T follicular helper cell (primary cell): ENCODE measurements at regions not wholly inside any gene's neighbourhood (a gene's known extent, or its start where the extent isn't known, plus 50 kb on each side); places are given as distances from the start of the nearest gene placed in this dataset.

Experiments used
- DNase-seq: peaks from one replicate; pipeline ENCODE4 v3.0.0-alpha.2; 2020; ENCODE audit warnings: low read depth

DNA sequence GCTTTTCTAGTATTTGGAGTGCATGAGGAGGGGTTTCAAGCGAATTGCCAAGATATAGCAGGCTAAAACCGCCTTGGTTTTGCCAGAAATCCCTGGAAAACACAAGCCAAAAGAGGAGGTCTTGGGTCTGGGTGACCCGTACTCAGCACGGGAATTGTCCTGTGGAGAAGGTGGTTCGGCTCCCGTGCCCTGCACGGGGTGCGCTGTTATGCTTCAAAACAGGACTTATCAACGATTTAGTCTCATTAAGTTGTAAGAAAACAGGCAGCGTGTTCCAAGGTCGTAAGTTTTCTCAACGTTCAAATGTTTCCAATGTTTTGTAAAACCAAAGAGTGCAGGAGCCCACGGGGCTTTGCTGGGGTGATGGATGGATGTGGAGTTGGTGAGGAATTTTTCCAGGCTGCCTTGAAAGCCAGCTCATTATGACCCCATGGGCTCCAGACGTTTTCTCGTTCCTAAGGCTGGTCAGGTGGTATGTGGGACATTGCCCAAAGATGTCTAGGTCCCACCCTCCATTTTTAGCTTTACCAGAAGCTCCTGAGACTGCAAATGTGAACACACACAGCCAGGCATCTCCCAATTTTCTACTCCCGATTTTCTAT lies 75.4 kb upstream of the CLDN14 start:
- no peak for DNase-seq

DNA sequence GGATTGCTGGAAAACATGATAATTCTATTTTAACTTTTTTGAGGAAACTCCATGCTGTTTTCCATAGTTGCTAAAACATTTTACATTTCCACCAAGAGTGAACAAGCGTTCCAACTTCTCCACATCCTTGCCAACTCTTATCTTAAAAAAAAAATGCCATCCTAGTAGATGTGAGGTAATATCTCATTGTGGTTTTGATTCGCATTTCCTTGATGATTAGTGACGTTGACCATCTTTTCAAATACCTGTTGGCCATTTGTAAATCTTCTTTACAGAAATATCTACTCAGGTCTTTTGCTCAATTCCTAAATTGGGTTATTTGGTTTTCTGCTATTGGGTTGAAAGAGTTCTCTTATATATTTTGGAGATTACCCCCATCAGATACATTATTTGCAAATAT lies 77.4 kb upstream of the CLDN14 start:
- no peak for DNase-seq

DNA sequence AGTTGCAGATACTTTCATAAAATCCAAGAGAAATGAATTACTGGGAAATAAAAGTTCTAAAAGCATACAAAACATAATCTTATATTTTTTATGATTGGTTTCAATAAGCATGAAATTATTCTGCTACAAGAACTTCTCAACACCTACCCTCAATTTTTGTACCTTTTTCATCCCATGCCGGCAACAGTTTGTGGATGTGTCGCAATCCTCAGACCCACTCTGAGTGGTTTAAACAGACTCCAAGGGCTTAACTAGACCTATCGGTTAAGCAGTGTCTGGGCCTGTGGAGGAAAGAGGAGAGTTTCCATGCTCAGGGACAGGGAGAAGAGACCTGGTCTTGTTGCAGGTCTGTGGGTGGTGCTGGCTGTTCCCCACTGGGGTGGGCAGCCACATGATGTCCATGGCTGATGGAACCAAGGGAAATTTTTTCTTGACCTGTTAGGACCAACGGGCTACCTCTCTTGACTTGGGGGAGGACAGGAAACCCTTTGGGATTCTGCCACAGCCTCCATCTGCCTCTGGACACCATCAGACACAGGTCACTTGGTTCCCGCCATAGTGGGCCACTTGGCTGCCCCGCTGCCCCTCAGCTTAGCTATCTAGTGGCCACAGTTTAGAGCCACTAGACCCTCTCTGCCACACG lies 81.1 kb upstream of the CLDN14 start:
- no peak for DNase-seq

DNA sequence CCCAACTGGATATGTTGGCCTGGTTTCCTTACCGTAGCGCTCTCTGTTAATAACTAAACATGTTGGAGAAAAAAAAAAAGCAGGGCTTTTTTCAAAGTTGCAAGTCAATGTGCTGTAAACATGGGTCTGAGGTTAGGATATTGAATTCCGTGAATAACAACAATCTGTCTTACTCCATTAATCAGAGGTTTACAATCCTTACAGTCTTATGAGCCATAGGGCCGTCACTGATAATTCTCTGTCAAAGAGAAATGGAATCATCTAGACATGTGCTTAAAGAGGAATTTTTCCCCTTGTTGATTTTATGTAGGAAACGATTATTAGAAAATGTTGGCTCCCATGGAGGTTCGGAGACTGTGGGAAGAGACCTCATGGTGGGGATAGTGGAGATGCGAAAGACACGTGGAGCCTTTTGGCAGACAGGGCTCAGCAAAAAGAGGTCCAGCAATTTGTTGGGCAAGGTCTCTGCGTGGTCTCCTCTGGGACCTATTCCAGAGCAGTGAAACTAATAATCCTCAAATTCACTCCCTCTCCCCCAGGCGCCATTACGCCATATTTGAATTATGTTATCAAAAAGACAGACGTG lies 83.5 kb upstream of the CLDN14 start:
- DNase-seq: no peak

DNA sequence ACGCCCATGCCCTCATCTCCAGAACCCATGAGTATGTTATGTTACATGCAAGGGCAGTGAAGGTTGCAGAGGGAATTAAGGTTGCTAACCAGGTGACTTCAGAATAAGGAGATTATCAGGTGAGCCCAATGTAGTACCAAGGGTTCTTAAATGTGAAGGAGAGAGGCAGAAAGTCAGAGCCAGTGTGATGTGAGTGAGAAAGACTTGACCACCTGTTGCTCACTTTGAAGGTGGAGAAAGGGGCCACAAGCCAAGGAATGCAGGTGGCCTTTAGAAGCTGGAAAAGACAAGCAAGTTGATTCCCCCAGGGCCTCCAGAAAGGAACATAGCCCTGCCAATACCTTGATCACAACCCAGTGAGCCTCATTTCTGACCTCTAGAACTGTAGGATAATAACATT lies 84.7 kb upstream of the CLDN14 start:
- no peak for DNase-seq

DNA sequence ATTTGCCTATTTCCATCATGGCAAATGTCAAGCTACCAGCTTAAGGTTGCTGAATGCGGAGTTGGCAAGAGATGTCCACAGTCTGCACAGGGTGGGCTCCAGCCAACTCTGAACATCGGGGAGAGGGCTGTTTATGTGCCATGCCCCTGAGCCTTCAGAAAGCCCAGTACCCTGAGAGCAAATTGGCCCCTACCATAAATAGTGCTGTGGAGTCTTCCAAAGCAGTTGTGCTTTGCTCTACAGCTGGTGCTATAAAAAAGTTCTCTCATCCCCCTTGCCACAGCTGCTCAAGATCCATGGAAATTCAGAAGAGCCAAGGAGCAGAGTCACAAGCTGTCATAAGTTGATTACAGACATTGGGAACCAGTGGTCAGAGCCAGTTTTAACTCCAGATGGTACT lies 85.6 kb upstream of the CLDN14 start:
- no peak for DNase-seq

DNA sequence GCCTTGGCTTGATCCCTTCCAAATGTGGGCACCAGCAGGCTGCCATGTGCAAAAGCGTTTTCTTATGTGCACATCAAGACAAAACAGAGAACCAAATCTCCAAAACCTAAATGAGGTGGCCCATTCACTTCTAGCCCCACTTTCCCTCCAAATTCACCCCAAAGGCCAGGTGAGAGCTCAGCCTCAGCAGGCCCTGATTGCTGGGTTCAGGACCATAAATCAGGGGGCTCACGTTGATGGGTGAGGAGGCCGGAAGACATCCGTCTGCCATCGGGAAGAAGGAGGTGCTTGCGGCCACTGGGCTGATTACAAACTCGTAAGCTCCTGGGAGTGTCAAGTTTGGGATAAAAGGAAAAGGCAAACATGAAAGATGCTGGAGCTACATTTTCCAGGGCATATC lies 86.7 kb upstream of the CLDN14 start:
- no peak for DNase-seq

DNA sequence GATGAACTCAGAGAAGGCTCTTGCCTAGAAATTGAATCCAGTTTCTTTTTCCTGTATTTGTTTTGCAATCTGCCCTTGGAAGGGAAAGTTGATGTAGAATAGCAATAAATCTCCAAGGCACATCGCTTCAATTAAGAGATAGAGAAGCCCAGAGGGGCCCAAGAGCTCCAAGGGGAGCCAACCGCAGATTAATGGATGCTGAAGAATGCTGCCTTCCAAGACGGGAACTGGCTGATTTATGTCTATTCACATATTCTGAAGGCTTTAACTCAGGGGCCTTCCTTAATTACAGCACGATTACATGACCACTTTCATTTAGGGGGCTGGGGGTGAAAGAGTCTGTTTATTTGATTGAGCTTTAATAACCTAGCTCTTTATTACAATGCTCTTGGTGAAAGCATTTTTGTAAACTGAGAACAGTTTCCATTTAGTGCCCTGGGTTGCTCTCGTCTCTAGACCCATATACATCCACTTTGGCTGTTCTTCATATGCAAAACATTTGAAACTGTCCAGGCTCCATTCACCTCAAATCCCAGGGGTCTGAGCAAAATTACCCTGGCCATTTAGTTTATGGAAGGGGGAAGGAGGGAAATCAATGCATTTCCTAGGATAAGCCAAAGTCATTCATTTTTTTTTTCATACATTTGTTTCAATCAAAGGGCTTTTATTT lies 87.4 kb upstream of the CLDN14 start:
- no peak for DNase-seq

DNA sequence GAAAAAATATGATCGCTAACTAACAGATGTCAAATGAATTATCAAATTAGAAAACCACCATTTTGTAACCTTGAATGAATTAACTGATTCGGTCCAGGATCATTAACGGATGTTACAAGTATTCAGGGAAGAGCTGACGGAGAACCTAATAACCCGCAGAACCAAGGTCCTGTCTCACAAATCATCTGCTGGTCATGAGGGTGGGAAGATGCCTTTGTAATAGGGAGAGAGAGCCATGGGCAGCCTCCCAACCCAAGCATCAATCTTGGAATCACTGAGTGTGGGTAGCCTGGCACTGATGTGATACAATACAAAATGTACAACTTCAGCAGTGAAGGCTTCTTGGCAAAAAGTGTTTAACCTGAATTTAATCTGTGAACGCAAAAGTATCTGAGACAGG lies 89.6 kb upstream of the CLDN14 start:
- no peak for DNase-seq

DNA sequence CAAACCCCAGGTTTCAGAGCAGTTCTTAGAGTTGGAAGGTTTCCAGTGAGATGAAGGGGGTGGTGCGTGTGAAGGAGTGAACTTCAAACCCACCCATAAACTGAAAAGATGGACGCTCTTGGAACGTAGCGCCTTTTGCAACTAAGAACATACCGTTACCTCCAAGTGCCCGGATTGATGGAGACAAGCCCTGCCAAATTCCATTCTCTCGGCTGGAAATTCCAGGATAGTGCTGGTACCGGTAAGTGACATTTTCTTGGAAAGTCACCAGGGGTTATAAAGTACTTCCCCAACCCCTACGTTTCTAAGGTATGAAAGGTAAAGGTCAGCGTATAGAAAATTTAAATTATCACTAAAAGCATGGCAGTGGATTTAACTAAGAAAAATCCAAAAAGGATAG lies 91.6 kb upstream of the CLDN14 start:
- DNase-seq: no peak

DNA sequence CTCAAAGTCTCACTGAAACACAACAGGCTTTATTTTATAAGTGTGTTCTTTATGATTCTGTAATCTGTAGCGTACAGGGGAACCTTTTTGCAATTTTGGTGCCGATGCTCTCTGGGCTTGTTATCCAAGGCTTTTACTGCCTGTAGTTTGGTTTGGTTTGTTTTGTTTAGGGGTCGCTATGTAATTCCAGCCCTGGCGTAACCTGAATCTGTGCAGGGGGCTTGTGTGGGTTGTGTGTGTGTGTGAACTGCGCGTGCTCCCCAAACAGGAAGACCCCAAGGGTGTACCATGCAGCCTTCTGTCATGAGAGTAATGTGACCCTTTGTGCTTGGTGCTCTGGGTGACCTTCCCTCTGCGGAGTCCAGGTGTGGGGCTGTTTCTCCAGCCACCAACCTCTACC lies 92.1 kb upstream of the CLDN14 start:
- DNase-seq: no peak

DNA sequence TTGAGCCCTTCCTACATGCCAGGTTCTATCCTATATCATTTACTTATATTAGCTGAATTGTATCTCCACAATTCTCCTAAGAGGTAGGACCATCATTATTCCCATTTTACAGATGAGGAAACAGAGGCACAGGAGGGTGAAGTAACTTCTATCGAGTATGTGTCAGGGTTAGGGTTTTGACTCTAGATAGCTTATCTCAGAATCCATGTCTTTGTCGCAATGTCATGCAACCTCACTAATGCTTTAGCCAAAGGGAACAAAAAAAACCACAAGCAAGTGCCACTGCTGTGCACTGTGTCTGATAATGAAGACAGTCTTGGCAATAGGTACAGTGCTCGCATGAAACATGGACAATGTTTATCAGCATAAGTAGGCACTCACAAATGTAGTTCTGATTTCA lies 95.4 kb upstream of the CLDN14 start:
- DNase-seq: no peak

DNA sequence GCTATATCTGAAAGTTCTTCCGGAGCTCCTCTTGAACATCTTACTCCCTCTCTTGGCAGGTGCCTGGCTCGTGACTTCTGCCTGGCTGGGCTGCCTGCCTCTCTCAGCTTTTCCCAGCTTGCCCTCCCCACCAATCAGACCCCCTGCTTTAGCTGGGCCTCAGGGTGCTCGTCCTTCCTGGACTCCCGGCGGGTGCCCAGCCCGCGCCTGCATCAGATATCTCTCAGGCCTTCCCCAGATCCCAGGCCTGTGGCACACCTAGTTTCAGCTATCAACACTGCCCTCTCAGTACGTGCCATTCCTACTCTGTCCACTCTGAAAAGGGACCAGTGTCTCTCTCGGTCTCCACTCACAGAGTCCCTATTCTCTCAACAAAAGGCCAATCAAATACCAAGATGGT lies 96.5 kb upstream of the CLDN14 start:
- DNase-seq: no peak

DNA sequence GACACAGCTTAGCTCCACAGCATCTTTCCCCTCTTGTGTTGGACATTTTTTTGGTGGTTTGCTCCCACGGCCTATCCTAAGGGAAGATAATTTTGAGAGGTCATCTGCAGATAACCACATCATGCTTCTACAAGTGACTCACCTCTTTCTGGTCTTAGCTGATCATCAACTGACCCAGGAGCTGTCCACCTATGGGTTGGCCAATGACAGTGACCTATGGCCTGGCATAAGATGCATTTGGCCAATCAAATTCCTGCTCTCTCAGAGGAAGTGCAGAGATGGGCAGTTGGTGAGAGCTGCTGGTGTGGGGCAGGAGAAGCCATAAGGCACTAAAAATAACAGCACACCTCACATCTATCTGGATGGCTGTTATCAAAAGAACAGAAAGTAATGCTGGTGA lies 100.0 kb upstream of the CLDN14 start:
- no peak for DNase-seq

DNA sequence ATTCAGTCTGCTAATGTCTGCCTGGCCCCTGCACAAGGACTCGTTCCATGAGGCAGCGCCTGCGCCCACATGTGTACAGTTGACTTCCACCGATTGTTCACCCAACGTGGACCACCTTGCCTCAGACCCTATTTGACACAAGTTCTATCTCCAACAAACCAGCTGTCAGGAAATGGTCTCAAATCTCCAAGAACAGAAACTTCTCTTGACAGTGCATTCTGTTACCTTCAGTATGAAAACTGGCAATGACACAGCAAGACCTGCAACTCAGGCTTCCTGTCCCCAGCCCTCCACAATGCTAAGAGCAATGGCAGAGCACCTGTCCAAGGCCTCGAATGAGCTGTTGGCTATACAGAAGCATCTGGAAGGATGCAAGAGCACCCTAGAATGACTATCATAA lies 102.3 kb upstream of the CLDN14 start:
- no peak for DNase-seq

DNA sequence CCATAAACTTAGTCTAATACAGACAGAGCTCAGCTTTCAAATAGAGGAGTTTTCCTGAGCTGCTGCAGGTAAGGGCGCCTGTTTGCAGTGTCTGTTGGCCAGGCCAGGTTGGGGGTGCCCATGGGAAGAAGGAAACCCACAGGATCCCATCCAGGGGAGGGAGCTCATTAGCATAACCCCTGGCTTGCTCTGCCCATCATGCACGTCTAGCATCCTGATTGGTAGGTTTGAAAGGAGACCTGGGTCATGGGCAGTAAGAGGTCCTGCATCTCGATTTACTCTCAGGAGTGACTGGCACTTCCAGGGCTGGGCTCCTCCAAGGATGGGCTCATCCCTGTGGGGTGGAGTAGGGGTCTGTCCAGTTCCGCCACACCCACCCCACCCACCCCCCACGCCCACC lies 103.7 kb upstream of the CLDN14 start:
- DNase-seq: no peak

DNA sequence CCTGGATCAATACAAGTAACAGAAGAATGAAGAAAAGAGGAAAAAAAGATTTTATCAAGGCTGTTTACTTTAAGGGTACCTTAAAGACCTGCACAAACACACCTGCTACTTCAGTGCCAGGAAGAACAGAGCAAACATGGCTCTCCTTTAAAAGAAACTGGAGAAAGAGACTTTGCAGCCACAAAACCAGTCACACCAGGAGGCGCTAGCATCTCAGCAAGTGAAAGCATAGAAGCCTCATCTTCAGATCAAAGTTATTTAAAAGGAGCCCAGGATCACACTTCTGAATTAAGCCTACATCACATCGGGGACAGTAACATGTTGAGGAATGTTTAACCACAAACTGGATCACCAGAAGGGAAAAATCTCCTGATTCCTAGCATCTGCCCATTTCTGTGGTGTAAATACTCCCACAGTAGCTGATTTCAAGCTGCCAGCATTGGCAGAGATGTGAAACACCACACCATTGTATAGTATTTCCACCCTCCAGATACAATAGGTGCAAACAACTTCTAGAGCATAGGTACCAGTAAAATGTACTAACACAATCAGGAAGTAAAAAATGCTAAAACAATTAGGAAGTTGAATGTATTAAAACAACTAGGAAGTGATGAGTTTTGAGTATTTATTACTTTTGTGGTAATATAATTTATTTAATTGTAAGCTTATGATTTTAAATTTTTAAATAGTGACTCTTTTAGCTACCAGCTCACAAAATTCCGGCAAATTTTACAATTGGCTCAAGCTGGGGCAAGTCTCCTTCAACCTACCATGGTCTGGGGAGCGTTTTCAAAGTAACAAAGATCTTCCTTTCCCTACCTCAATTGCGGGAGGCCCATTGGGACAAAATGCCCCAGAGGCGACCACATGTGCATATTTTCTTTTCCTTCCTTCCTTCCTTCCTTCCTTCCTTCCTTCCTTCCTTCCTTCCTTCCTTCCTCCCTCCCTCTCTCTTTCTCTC lies 105.3 kb upstream of the CLDN14 start:
- no peak for DNase-seq

DNA sequence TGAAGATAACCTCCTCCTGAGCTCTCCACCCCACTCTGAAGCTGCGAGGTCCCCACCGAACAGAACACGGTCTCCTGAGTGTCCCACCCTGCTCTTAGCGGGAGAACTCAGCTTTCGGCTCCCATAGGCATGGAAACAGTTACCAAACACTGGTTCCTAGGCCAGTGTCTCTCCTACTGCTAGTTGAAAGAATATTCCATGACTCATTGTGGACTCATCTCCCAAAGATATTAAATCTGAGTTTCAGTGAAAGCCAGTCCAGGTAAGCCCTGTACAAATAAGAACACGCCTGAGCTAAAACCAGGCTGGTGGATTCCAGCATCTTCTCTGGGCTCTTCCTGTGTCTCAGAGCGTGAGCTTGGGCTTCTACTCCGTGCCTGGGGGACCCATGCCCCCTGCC lies 107.5 kb upstream of the CLDN14 start:
- DNase-seq: no peak

DNA sequence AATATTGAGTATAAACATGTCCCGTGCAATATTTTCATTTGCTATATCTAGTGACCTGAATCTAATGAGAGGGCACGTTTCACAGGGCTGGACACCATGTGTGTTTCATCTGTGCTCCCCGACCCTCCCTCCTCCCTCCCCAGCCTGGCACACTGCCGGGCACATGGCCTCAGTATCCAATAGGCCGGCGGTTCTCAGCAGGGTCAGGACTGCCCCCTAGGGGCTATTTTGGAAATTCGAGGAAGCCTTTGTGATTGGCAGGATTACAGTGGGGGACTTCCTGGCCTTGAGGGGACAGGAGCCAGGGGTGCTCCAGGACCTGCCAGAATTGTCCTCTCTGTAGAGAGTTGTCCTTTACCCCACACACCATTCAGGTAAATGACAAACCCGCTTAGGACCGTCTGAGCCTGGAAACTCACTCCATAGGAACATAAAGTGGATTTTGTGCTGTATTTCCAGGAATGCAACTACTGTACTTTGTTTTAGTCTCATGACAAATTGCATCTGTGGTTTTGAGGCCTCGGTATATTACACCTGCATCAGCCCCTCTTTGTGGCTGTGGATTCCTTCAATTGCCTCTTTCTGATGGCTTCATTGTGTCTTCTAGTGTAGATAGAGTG lies 109.5 kb upstream of the SIM2 start:
- DNase-seq: no peak

DNA sequence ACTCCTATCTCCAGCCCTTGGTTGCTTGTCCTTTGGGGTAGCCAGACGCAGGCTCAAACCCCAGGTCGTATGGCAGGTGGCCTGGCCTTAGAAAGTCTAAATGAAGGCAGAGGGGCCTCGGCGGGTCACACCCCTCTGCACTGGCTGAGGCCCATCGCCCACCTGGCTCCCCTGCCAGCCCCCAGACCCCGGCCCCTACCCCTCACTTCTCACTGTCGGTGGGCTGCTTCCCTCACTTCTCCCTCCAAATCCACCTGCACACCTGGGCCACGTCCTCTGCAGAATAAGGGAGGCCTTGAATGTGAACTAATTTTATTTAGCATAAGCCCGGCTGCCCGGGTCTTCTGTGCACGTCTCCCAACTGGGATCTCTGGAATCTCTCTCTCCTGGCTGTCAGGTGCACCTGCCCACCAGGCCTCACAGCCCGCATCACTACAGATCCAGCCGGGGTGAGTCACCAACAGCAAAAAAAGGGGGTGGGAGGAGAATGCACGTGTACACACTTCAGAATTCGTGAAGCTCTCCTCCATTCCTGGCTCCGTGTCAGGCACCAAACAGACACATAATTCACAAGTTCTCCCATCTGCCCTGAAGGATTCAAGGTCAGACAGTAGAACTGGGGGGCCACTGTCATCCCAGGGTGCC lies 107.5 kb upstream of the SIM2 start:
- DNase-seq: no peak

DNA sequence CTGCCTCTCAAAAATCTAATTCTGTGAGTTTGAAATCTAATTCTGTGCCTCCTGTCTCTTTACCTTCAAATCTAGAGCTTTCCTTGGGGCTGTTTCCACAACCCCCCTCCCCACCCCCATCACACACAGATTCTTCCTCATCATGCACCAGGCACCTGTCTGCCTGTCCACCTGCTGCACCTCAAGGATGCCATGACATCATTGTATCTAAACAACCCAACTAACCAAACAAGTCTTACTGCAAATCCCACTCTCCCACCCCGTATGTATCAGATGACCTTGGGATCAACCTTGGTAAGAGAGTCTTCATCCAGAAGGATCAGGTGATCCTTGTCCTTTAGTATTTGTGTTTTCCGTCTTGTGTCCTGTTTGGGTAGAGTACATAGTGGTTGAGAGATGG lies 102.7 kb upstream of the SIM2 start:
- DNase-seq: no peak
